ENCODE measurements at regions not wholly inside any gene's neighbourhood (a gene's known extent, or its start where the extent isn't known, plus 50 kb on each side); places are given as distances from the start of the nearest gene placed in this dataset.

- Histone ChIP-seq H3K4me1 (ENCODE audit: control insufficient read depth, insufficient read depth, low read length) (no peaks in the 10 kb centered on the region), H3K9me3 (replicated peaks; ENCODE audit: control insufficient read depth, insufficient read depth, low read length) (no peaks in the 10 kb centered on the region; the same call in 2 of the 3 replicates), H3K36me3 (ENCODE audit: control insufficient read depth in 2 of 2, insufficient read depth in 2 of 2, low read length in 1 of 2) (no peaks in the 10 kb centered on the region), H3K4me2 (ENCODE audit: control insufficient read depth, insufficient read depth) (no peak overlapping the region), H3K27me3 (replicated peaks in 1 of 2; ENCODE audit: control insufficient read depth in 2 of 2, insufficient read depth in 2 of 2, low read length in 1 of 2) (no peaks in the 10 kb centered on the region), H3K4me3 (no peak overlapping the region), H3K9ac (ENCODE audit: control insufficient read depth, insufficient read depth, low read length) (no peak overlapping the region), H3K27ac (ENCODE audit: control insufficient read depth, insufficient read depth) (no peak overlapping the region), H3K79me2 (ENCODE audit: control insufficient read depth, insufficient read depth, low read length) (no peaks in the 10 kb centered on the region), H2AFZ (ENCODE audit: control insufficient read depth, low read depth, low read length) (no peak overlapping the region), H4K20me1 (ENCODE audit: control insufficient read depth, insufficient read depth) (no peaks in the 10 kb centered on the region)
- TF ChIP-seq, protein P1, sequence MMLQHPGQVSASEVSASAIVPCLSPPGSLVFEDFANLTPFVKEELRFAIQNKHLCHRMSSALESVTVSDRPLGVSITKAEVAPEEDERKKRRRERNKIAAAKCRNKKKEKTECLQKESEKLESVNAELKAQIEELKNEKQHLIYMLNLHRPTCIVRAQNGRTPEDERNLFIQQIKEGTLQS (IDR thresholded peaks at IDR 0.05; ENCODE audit: borderline replicate concordance, extremely low read depth, low read depth, low read length) = no peak
- TF ChIP-seq RB1 (IDR thresholded peaks at IDR 0.05; ENCODE audit: borderline replicate concordance) (no peak), CREM (IDR thresholded peaks at IDR 0.05; ENCODE audit: low read depth) (no peak), MXI1 (IDR thresholded peaks at IDR 0.05; ENCODE audit: low read depth, low read length) (no peak), NFIC (IDR thresholded peaks at IDR 0.05; ENCODE audit: low read depth, low read length) (no peak), RAD51 (IDR thresholded peaks at IDR 0.05) (no peak), BHLHE40 (IDR thresholded peaks at IDR 0.05; ENCODE audit: borderline replicate concordance in 1 of 2, low read depth in 2 of 2, low read length in 1 of 2) (no peak), HDAC6 (IDR thresholded peaks at IDR 0.05; ENCODE audit: unreplicated experiment) (no peak), POLR2AphosphoS5 (IDR thresholded peaks at IDR 0.05; ENCODE audit: low read length) (no peak), TCF3 (IDR thresholded peaks at IDR 0.05; ENCODE audit: borderline replicate concordance, insufficient read depth, low read depth, low read length) (no peak), EGR1 (IDR thresholded peaks at IDR 0.05; ENCODE audit: borderline replicate concordance in 1 of 2, low read depth in 2 of 2, low read length in 2 of 2) (no peak), ZNF274 (IDR thresholded peaks at IDR 0.05; ENCODE audit: insufficient read depth, insufficient read length) (no peak), POU2F2 (IDR thresholded peaks at IDR 0.05; ENCODE audit: borderline replicate concordance, low read depth, low read length) (no peak), NFYB (IDR thresholded peaks at IDR 0.05; ENCODE audit: insufficient read depth, low read depth, low read length) (no peak), CTCF (IDR thresholded peaks at IDR 0.05 in 2 of 3, conservative IDR thresholded peaks at IDR 0.05 in 1 of 3; ENCODE audit: control insufficient read depth in 2 of 3, extremely low read depth in 1 of 3, insufficient read depth in 1 of 3, low read depth in 3 of 3, low read length in 3 of 3) (no peak)
- TF ChIP-seq, protein P2, sequence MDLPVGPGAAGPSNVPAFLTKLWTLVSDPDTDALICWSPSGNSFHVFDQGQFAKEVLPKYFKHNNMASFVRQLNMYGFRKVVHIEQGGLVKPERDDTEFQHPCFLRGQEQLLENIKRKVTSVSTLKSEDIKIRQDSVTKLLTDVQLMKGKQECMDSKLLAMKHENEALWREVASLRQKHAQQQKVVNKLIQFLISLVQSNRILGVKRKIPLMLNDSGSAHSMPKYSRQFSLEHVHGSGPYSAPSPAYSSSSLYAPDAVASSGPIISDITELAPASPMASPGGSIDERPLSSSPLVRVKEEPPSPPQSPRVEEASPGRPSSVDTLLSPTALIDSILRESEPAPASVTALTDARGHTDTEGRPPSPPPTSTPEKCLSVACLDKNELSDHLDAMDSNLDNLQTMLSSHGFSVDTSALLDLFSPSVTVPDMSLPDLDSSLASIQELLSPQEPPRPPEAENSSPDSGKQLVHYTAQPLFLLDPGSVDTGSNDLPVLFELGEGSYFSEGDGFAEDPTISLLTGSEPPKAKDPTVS (IDR thresholded peaks at IDR 0.05; ENCODE audit: low read depth, low read length) = no peak
- intact Hi-C loops (cut with micrococcal nuclease; ENCODE audit: unreplicated experiment) (no loop called here), in situ Hi-C loops (cut with MboI) (no loop called here)
- BruUV-seq (replicated peaks) = no TSS peak
- CTCF ChIA-PET = interaction anchor here (0.8 to 1.0 kb wide), 3 partner anchors 24 to 44 kb away, joined by 3 to 4 read pairs (median 3); no protein-coding TSS in a partner anchor
- no peak for DNase-seq (ENCODE audit: low read depth, low spot score)
- no peak for FAIRE-seq
- ATAC-seq = no peak; the same call in 2 of the 3 replicates
- 30% methylated on average over 6 of the region's 6 CpGs for WGBS (ENCODE audit: insufficient coverage, insufficient replicate concordance, low lambda C conversion rate, missing lambda C conversion rate)
- POLR2A ChIA-PET = no interaction called here
- SMC1A ChIA-PET (ENCODE audit: uncharacterized antibody, unreplicated experiment) = interaction anchor here (1.2 to 1.4 kb wide), 3 partner anchors 39 to 54 kb away, joined by 3 to 4 read pairs (median 4); no protein-coding TSS in a partner anchor
- RAD21 ChIA-PET (ENCODE audit: unreplicated experiment) = no interaction called here
Observed at GRCh38 chr3:148255981-148256969, 441.4 kb upstream of the AGTR1 start.
